GM19238 (cell line): ENCODE measurements at regions not wholly inside any gene's neighbourhood (a gene's known extent, or its start where the extent isn't known, plus 50 kb on each side); places are given as distances from the start of the nearest gene placed in this dataset.
"Not testable (repeated sequence)": the region's sequence is repeated elsewhere in the genome, so short reads cannot be mapped to it uniquely, and the experiment has no call there.

Source experiments
- DNase-seq: peaks from one replicate; pipeline ENCODE4 v3.0.0; 2011; ENCODE audit warnings: low spot score; ENCODE audit not compliant: insufficient read length

GRCh38 chr13:109281903-109282635 lies 504.3 kb downstream of the IRS2 start:
- no peak for DNase-seq

GRCh38 chr13:109281017-109281902 lies 505.1 kb downstream of the IRS2 start:
- no peak for DNase-seq

- DNase-seq: no peak
Observed at GRCh38 chr13:109276261-109276660, 510.1 kb downstream of the IRS2 start.

- no peak for DNase-seq
Observed at GRCh38 chr13:109275852-109276251, 510.5 kb downstream of the IRS2 start.

GRCh38 chr13:109275139-109275745 lies 511.1 kb downstream of the IRS2 start:
- DNase-seq: no peak

GRCh38 chr13:109274188-109274821 lies 512.1 kb downstream of the IRS2 start:
- DNase-seq: no peak

GRCh38 chr13:109273326-109273751 lies 513.0 kb downstream of the IRS2 start:
- DNase-seq: no peak

GRCh38 chr13:109272595-109273325 lies 513.6 kb downstream of the IRS2 start:
- DNase-seq: no peak

GRCh38 chr13:109271555-109272541 lies 514.5 kb downstream of the IRS2 start:
- no peak for DNase-seq

GRCh38 chr13:109271061-109271460 lies 515.3 kb downstream of the IRS2 start:
- no peak for DNase-seq

GRCh38 chr13:109269381-109269780 lies 517.0 kb downstream of the IRS2 start:
- DNase-seq: not testable (repeated sequence)

- DNase-seq: not testable (repeated sequence)
Observed at GRCh38 chr13:109268492-109268891, 517.9 kb downstream of the IRS2 start.

GRCh38 chr13:109267400-109267799 lies 519.0 kb downstream of the IRS2 start:
- DNase-seq: not testable (repeated sequence)

- not testable (repeated sequence) for DNase-seq
Observed at GRCh38 chr13:109265438-109265742, 521.0 kb downstream of the IRS2 start.

GRCh38 chr13:109264603-109265437 lies 521.6 kb downstream of the IRS2 start:
- DNase-seq: not testable (repeated sequence)

GRCh38 chr13:109257761-109258157 lies 528.6 kb downstream of the IRS2 start:
- not testable (repeated sequence) for DNase-seq
